Mesenchymal stem cell (in vitro differentiated cells and primary cell): ENCODE measurements at regions not wholly inside any gene's neighbourhood (a gene's known extent, or its start where the extent isn't known, plus 50 kb on each side); places are given as distances from the start of the nearest gene placed in this dataset.
"Not testable (repeated sequence)": the region's sequence is repeated elsewhere in the genome, so short reads cannot be mapped to it uniquely, and the experiment has no call there.

ENCODE experiments used
- DNase-seq: peaks from one replicate; pipeline ENCODE4 v3.0.0-alpha.2; 2013
- H2AFZ ChIP-seq: one replicate; pipeline ENCODE4 v1.6.1; 2013; ENCODE audit warnings: low read depth, mild to moderate bottlenecking, control low read depth, inconsistent platforms, low read length, moderate library complexity
- H2AK5ac ChIP-seq: 2 replicates; pipeline ENCODE4 v1.6.1; 2013; ENCODE audit warnings: low read length, moderate library complexity, mild to moderate bottlenecking, inconsistent platforms; ENCODE audit not compliant: severe bottlenecking
- H2BK120ac ChIP-seq: one replicate; pipeline ENCODE4 v1.6.1; 2013; ENCODE audit warnings: low read depth, mild to moderate bottlenecking, inconsistent platforms, low read length, moderate library complexity
- H2BK12ac ChIP-seq, 2 experiments: one replicate each; pipeline ENCODE4 v1.6.1; 2013; ENCODE audit warnings: inconsistent platforms in 2 of 2, low read length in 2 of 2, mild to moderate bottlenecking in 2 of 2, moderate library complexity in 2 of 2, control low read depth in 1 of 2
- H2BK15ac ChIP-seq: one replicate; pipeline ENCODE4 v1.6.1; 2013; ENCODE audit warnings: mild to moderate bottlenecking, low read depth, inconsistent platforms; ENCODE audit not compliant: poor library complexity, severe bottlenecking
- H2BK5ac ChIP-seq: 2 replicates; pipeline ENCODE4 v1.6.1; 2013; ENCODE audit warnings: low read depth, mild to moderate bottlenecking, low read length, control low read depth, inconsistent platforms; ENCODE audit not compliant: poor library complexity, severe bottlenecking
- H3K14ac ChIP-seq, 2 experiments: one replicate each; pipeline ENCODE4 v1.6.1; 2013; ENCODE audit warnings: inconsistent platforms in 2 of 2, low read length in 2 of 2, control low read depth in 1 of 2, mild to moderate bottlenecking in 1 of 2, moderate library complexity in 1 of 2
- H3K18ac ChIP-seq, 2 experiments: one replicate each; pipeline ENCODE4 v1.6.1; 2013; ENCODE audit warnings: inconsistent platforms in 2 of 2, low read length in 2 of 2, control low read depth in 1 of 2, low read depth in 1 of 2, mild to moderate bottlenecking in 1 of 2
- H3K23ac ChIP-seq, 2 experiments: one replicate each; pipeline ENCODE4 v1.6.1; 2013; ENCODE audit warnings: inconsistent platforms in 2 of 2, low read length in 2 of 2, mild to moderate bottlenecking in 2 of 2, moderate library complexity in 2 of 2, control low read depth in 1 of 2
- H3K27ac ChIP-seq: 2 replicates; pipeline ENCODE4 v1.5.1; 2013; ENCODE audit warnings: mild to moderate bottlenecking, moderate library complexity, low read length, control low read depth, inconsistent platforms; ENCODE audit not compliant: poor library complexity, severe bottlenecking
- H3K27me3 ChIP-seq, 2 experiments: 2 replicates each; pipeline versions ENCODE4 v1.6.1 to v1.7.0; 2013; ENCODE audit warnings: low read length in 2 of 2, mild to moderate bottlenecking in 2 of 2, moderate library complexity in 2 of 2, control low read depth in 1 of 2, inconsistent platforms in 1 of 2; ENCODE audit not compliant: control insufficient read depth in 1 of 2, insufficient read depth in 1 of 2
- H3K36me3 ChIP-seq, 2 experiments: 2 replicates each; pipeline versions ENCODE4 v1.6.1 to v1.7.0; 2013; ENCODE audit warnings: low read length in 2 of 2, control low read depth in 1 of 2, inconsistent platforms in 1 of 2, low read depth in 1 of 2, mild to moderate bottlenecking in 1 of 2; ENCODE audit not compliant: insufficient read depth in 2 of 2, control insufficient read depth in 1 of 2
- H3K4ac ChIP-seq, 2 experiments: one replicate each; pipeline ENCODE4 v1.6.1; 2013; ENCODE audit warnings: inconsistent platforms in 2 of 2, low read length in 2 of 2, mild to moderate bottlenecking in 2 of 2, moderate library complexity in 2 of 2, control low read depth in 1 of 2, low read depth in 1 of 2
- H3K4me1 ChIP-seq: 2 replicates; pipeline ENCODE4 v1.6.1; 2013; ENCODE audit warnings: low read depth, low read length, control low read depth; ENCODE audit not compliant: control insufficient read depth, insufficient read depth
- H3K4me2 ChIP-seq: 2 replicates; pipeline ENCODE4 v1.6.1; 2013; ENCODE audit warnings: low read length, mild to moderate bottlenecking, inconsistent platforms; ENCODE audit not compliant: poor library complexity, severe bottlenecking
- H3K4me3 ChIP-seq, 2 experiments: 2 replicates each; pipeline versions ENCODE4 v1.5.1 to v1.7.0; 2013; ENCODE audit warnings: low read length in 2 of 2, mild to moderate bottlenecking in 2 of 2, control low read depth in 1 of 2, low read depth in 1 of 2; ENCODE audit not compliant: insufficient read depth in 1 of 2
- H3K79me1 ChIP-seq: replicated peaks from 2 replicates; pipeline ENCODE4 v1.6.1; 2013; ENCODE audit warnings: mild to moderate bottlenecking, control low read depth, low read length, inconsistent platforms; ENCODE audit not compliant: poor library complexity, severe bottlenecking
- H3K9ac ChIP-seq: 2 replicates; pipeline ENCODE4 v1.7.0; 2013; ENCODE audit warnings: mild to moderate bottlenecking, low read length, moderate library complexity
- H3K9me3 ChIP-seq: 2 replicates; pipeline ENCODE4 v1.7.0; 2013; ENCODE audit warnings: mild to moderate bottlenecking, low read length; ENCODE audit not compliant: control insufficient read depth
- H4K8ac ChIP-seq: one replicate; pipeline ENCODE4 v1.6.1; 2013; ENCODE audit warnings: inconsistent platforms, mild to moderate bottlenecking, low read length, moderate library complexity
- H4K91ac ChIP-seq: one replicate; pipeline ENCODE4 v1.6.1; 2013; ENCODE audit warnings: mild to moderate bottlenecking, low read length, inconsistent platforms
- WGBS: methylation state at CpG from one replicate; pipeline ENCODE4 v1.1.7; 2013; ENCODE audit warnings: mixed read lengths; 5-methylcytosine and 5-hydroxymethylcytosine counted together

GRCh38 chr3:130151555-130151954 is 69.9 kb downstream of the ALG1L2 start:
- not testable (repeated sequence) for DNase-seq, H4K91ac ChIP-seq, H3K9ac ChIP-seq, H3K23ac ChIP-seq, H4K8ac ChIP-seq, H3K27me3 ChIP-seq, H3K79me1 ChIP-seq, H3K18ac ChIP-seq, H3K36me3 ChIP-seq, H2BK12ac ChIP-seq, H3K4me3 ChIP-seq, H3K4me2 ChIP-seq, H3K14ac ChIP-seq, H3K9me3 ChIP-seq, H2AK5ac ChIP-seq, H3K4me1 ChIP-seq, H2AFZ ChIP-seq, H2BK120ac ChIP-seq, H2BK5ac ChIP-seq, H2BK15ac ChIP-seq, H3K27ac ChIP-seq, H3K4ac ChIP-seq
- 95% methylated on average over 4 of the region's 4 CpGs for WGBS

GRCh38 chr3:130153247-130153646 is 71.6 kb downstream of the ALG1L2 start:
- not testable (repeated sequence) for H3K9me3 ChIP-seq, H2BK15ac ChIP-seq, H3K14ac ChIP-seq, H3K27me3 ChIP-seq, H3K4ac ChIP-seq, H2BK12ac ChIP-seq, H3K36me3 ChIP-seq, H3K9ac ChIP-seq, H3K27ac ChIP-seq, H3K4me2 ChIP-seq, H4K8ac ChIP-seq, H3K4me1 ChIP-seq, H2BK120ac ChIP-seq, DNase-seq, H2BK5ac ChIP-seq, H3K4me3 ChIP-seq, H3K79me1 ChIP-seq, H2AFZ ChIP-seq, H4K91ac ChIP-seq, H3K18ac ChIP-seq, H3K23ac ChIP-seq, H2AK5ac ChIP-seq
- WGBS: 80% methylated on average over 8 of the region's 8 CpGs

- H3K23ac ChIP-seq, H3K27me3 ChIP-seq, H3K27ac ChIP-seq, H3K14ac ChIP-seq, H3K4me2 ChIP-seq, H3K18ac ChIP-seq, H3K9ac ChIP-seq, H4K8ac ChIP-seq, H2AK5ac ChIP-seq, H3K4me3 ChIP-seq, H2BK15ac ChIP-seq, H2BK120ac ChIP-seq, H3K36me3 ChIP-seq, H4K91ac ChIP-seq, H3K4ac ChIP-seq, H3K4me1 ChIP-seq, H2BK12ac ChIP-seq, DNase-seq, H3K9me3 ChIP-seq, H2BK5ac ChIP-seq, H2AFZ ChIP-seq, H3K79me1 ChIP-seq: not testable (repeated sequence)
- no CpG with 5 or more reads among the region's 4 CpGs for WGBS
These were observed 73.8 kb downstream of the ALG1L2 start for GRCh38 chr3:130155464-130155863.

- H3K27me3 ChIP-seq, H3K14ac ChIP-seq, H3K9me3 ChIP-seq, H4K91ac ChIP-seq, H2BK120ac ChIP-seq, H3K23ac ChIP-seq, H2AK5ac ChIP-seq, H4K8ac ChIP-seq, H3K4me1 ChIP-seq, H3K9ac ChIP-seq, H3K79me1 ChIP-seq, H3K36me3 ChIP-seq, H2AFZ ChIP-seq, H3K27ac ChIP-seq, H2BK12ac ChIP-seq, H3K4me2 ChIP-seq, H3K4ac ChIP-seq, H2BK5ac ChIP-seq, H3K18ac ChIP-seq, DNase-seq, H2BK15ac ChIP-seq, H3K4me3 ChIP-seq: not testable (repeated sequence)
- WGBS: 56% methylated on average over 2 of the region's 4 CpGs
These were observed 85.2 kb downstream of the ALG1L2 start for GRCh38 chr3:130166856-130167255.
